ENCODE measurements at regions not wholly inside any gene's neighbourhood (a gene's known extent, or its start where the extent isn't known, plus 50 kb on each side); places are given as distances from the start of the nearest gene placed in this dataset.
"Not testable (repeated sequence)": the region's sequence is repeated elsewhere in the genome, so short reads cannot be mapped to it uniquely, and the experiment has no call there.

- FAIRE-seq: no peak
- peak; percentile 32 for DNase-seq (ENCODE audit: insufficient read length, low spot score)
These were observed 152.7 kb downstream of the IL20RB start for GRCh38 chr3:137110392-137110996.

GRCh38 chr3:137111497-137111896 lies 153.7 kb downstream of the IL20RB start:
- FAIRE-seq (no peak), DNase-seq (ENCODE audit: insufficient read length, low spot score) (no peak)

- FAIRE-seq (no peak), DNase-seq (ENCODE audit: insufficient read length, low spot score) (no peak)
These were observed 158.8 kb downstream of the IL20RB start for GRCh38 chr3:137116619-137117018.

GRCh38 chr3:137121704-137122314 lies 164.0 kb downstream of the IL20RB start:
- DNase-seq (ENCODE audit: insufficient read length, low spot score): peak; percentile 22
- FAIRE-seq: no peak

- FAIRE-seq (no peak), DNase-seq (ENCODE audit: insufficient read length, low spot score) (no peak)
These were observed 173.3 kb downstream of the IL20RB start for GRCh38 chr3:137131081-137131480.

- DNase-seq (ENCODE audit: insufficient read length, low spot score) (no peak), FAIRE-seq (no peak)
These were observed 176.6 kb downstream of the IL20RB start for GRCh38 chr3:137134431-137134830.

GRCh38 chr3:137148406-137148805 lies 190.6 kb downstream of the IL20RB start:
- DNase-seq (ENCODE audit: insufficient read length, low spot score) (no peak), FAIRE-seq (no peak)

GRCh38 chr3:137148917-137149316 lies 191.1 kb downstream of the IL20RB start:
- DNase-seq (ENCODE audit: insufficient read length, low spot score) (no peak), FAIRE-seq (no peak)

- no peak for DNase-seq (ENCODE audit: insufficient read length, low spot score)
- FAIRE-seq: no peak
These were observed 193.0 kb downstream of the IL20RB start for GRCh38 chr3:137150825-137151224.

- not testable (repeated sequence) for FAIRE-seq; DNase-seq (ENCODE audit: insufficient read length, low spot score)
These were observed 195.3 kb downstream of the IL20RB start for GRCh38 chr3:137153046-137153445.

- FAIRE-seq (no peak), DNase-seq (ENCODE audit: insufficient read length, low spot score) (no peak)
These were observed 205.6 kb downstream of the IL20RB start for GRCh38 chr3:137163241-137163871.

- FAIRE-seq: no peak
These were observed 206.2 kb downstream of the IL20RB start for GRCh38 chr3:137163958-137164357.

GRCh38 chr3:137165117-137165806 lies 207.5 kb downstream of the IL20RB start:
- peak; percentile 14 for DNase-seq (ENCODE audit: insufficient read length, low spot score)
- no peak for FAIRE-seq

More at GRCh38 chr3:137163958-137164357, 206.2 kb downstream of the IL20RB start:
- DNase-seq (ENCODE audit: insufficient read length, low spot score): no peak

GRCh38 chr3:137171834-137172603 lies 214.2 kb downstream of the IL20RB start:
- DNase-seq (ENCODE audit: insufficient read length, low spot score): no peak
- FAIRE-seq: no peak

- DNase-seq (ENCODE audit: insufficient read length, low spot score) (no peak), FAIRE-seq (no peak)
These were observed 214.9 kb downstream of the IL20RB start for GRCh38 chr3:137172728-137173127.

GRCh38 chr3:137174514-137174913 lies 216.7 kb downstream of the IL20RB start:
- FAIRE-seq: no peak
- no peak for DNase-seq (ENCODE audit: insufficient read length, low spot score)

GRCh38 chr3:137180220-137180619 lies 222.4 kb downstream of the IL20RB start:
- no peak for FAIRE-seq
- no peak for DNase-seq (ENCODE audit: insufficient read length, low spot score)

GRCh38 chr3:137191133-137191923 lies 233.5 kb downstream of the IL20RB start:
- no peak for FAIRE-seq
- no peak for DNase-seq (ENCODE audit: insufficient read length, low spot score)

GRCh38 chr3:137191951-137192350 lies 234.2 kb downstream of the IL20RB start:
- no peak for FAIRE-seq

GRCh38 chr3:137194301-137194700 lies 236.5 kb downstream of the IL20RB start:
- FAIRE-seq (no peak), DNase-seq (ENCODE audit: insufficient read length, low spot score) (no peak)

More at GRCh38 chr3:137191951-137192350, 234.2 kb downstream of the IL20RB start:
- DNase-seq (ENCODE audit: insufficient read length, low spot score): no peak

All from HTR-8/SVneo (cell line).